ENCODE measurements at regions not wholly inside any gene's neighbourhood (a gene's known extent, or its start where the extent isn't known, plus 50 kb on each side); places are given as distances from the start of the nearest gene placed in this dataset.

DNA sequence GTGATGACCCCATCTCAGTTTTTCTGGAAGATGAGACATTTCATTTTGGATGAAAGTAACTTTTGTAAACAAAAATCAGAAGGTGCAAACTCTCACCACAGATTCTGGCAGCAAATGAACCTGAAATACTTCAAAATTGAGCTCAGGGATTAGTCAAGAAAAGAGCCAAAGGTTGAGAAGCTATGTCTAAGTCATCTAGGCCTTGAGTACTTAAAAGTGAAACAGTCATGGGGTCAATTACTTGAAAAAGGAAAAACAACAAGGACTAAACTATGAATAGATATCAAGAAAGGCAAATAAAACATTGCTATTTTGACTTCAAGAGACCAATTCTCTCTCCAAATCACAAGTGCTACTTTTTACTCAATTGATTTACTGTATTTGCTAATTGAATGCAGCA is 285.1 kb downstream of the RBM43 start:
- no peak for DNase-seq (ENCODE audit: low spot score)

DNA sequence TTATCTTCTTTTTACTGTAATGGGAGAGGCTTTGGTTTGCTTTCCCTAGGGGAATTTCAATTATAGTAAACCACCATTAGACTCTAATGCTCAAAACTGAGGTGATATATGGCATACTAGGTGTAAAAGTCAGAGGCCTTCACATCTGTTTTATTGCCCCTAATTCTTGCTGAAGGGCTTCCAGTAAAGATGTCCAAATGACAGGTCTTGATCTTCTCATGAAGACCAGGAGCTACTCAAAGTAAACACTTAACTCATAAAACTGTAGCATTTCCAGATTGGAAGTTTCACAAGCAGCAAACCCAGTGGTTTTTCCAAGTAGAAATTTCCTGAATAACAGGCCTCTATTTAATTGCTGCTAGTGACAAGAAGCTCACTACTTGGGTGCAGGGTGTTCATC is 286.8 kb downstream of the RBM43 start:
- DNase-seq (ENCODE audit: low spot score): no peak

DNA sequence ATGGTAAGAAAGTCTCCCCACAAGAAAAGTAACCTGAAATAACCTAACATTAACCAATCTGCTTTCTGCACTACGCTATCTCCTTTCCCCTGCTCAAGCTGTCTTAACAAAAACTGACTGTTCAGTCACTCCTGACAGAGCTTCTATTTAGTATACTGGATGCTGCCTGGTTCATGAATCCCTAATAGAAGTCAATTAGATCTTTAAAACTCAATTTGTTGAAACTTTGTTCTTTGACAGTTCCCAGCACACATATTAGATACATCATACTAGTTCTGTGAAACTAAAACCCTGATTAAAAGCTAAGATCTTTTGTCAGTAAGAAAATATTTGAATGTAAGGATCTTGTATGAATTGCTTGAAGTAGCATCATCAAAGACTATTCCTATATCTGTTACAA is 287.4 kb downstream of the RBM43 start:
- no peak for DNase-seq (ENCODE audit: low spot score)

DNA sequence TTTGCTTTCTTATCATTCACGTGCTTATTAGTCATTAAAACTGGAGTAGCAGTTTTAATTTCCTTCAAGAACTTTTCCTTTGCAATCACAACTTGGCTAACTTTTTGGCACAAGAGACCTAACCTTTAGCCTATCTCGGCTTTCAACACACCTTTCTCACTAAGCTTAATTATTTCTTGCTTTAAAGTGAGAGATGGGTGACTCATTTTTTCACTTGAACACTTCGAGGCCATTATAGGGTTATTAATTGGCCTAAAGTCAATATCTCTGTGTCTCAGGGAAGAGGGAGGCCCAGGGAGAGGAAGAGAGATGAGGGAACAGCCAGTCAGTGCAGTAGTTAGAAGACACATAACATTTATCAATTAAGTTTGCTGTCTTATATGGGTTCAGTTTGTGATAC is 289.8 kb downstream of the RBM43 start:
- no peak for DNase-seq (ENCODE audit: low spot score)

DNA sequence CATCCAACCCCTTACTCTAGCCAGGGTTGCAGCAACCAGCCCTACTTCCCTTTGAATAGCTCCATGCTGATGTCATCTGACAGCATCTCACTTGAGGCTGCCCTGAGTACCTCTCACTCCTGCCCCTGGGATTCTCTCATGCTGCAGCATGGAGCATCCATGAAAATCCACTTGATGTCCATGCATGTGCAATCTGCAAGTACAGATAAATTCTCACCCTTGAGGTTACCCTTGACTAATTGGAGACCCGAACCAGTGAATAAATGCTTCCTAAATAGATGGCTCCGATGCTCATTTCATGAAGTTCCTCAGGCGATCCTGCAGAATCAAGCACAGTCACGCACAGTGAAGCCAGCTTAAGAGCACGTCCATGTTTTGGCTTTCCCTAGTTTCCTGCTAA is 298.3 kb downstream of the RBM43 start:
- no peak for DNase-seq (ENCODE audit: low spot score)

DNA sequence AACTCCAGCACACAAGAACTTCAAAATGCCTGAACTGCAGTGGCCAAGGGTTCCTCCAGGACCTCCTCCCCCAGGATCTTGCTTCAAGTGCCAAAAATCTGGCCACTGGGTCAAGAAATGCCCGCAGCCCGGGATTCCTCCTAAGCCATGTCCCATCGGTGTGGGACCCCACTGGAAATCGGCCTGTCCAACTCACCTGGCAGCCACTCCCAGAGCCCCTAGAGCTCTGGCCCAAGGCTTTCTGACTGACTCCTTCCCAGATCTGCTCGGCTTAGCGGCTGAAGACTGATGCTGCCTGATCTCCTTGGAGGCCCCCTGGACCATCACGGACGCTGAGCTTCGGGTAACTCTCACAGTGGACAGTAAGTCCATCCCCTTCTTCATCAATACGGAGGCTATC is 306.4 kb downstream of the RBM43 start:
- no peak for DNase-seq (ENCODE audit: low spot score)

DNA sequence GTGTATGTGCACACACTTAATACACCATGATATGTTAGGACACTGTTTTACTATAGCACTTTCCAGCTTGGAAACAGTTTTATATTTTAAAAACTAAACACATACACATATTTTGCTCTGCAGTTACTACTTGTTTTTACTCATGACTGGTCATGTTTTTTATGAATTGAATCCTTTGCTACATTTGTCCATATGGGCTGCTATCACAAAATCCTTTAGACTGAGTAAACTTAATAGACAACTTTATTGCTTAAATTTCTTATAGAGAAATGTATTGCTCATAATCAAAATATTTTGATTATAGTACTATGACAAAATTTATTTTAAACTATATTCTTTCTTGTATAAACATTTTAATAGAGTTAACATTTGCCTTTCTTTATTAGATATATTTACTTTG is 314.8 kb downstream of the RBM43 start:
- DNase-seq (ENCODE audit: low spot score): no peak

DNA sequence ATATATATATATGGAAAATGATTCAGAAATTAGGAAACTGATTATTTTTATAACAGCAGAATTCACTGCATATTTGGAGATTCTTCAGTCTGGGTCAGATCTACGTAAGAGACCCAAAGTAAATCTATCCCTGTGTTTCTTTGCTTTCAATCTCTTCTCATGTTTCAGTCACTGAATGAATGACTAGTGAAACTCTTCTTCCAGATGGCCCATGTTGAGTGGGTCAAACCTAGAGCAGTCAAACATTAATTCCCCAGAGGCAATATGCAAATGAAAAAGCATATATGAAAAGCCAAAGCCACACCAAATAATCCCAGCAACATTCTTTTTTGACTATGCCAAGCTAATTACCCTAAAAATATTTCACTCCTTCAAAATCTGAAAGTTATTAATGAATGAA is 317.3 kb downstream of the RBM43 start:
- no peak for DNase-seq (ENCODE audit: low spot score)

DNA sequence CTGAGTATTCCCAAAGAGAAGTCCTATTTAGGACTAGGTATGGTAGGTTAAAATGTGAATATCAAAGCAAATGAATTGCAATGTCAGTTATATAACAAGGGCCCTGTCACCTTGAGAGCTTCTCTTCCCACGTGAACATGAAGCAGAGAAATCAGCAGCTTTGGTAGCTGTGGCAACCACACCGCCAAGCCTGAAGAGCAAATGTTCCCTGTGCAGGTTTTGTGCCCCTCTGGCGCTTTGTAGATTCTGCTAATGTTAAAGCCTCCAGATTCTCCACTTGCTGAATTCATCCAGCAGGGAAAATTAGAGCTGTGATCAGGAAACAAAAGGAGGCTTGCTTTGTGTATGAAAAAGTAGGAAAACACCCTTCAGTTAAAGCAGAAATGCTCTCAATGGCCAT is 322.6 kb downstream of the RBM43 start:
- no peak for DNase-seq (ENCODE audit: low spot score)

DNA sequence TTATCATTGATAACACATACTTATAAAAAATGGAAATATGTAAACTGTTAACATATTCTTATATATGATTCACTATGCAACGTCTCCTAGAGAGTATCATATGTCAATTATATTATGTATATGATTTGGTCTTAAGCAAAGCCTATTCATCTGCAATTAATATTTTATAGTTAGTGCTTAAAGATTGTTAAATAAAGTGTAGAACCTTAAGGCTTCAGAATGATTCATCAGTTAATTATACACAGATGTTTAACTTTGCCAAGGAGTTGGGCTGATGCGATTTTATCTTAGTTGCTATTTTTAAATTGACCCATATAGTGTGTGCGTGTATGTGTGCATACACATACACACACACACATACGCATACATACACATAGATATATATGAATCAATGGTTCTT is 323.1 kb downstream of the RBM43 start:
- DNase-seq (ENCODE audit: low spot score): no peak

DNA sequence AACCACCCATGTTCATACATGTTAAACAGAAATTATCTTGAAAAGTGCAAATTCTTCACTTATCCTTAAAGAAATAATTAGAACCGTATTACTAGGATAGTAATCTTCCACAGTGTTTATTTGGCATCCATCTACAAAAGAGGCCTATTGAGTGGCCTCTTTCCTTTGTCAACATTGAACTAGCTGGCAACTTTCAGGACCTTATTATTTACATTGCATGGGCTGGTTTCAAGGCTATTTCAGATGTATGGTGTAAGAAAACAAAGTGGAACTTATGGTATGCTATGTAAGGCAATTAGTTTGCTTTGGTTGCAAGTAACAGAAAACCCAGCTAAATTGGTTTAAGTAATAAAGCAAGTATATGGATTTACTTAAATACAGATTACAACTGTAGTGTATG is 324.6 kb downstream of the RBM43 start:
- no peak for DNase-seq (ENCODE audit: low spot score)

DNA sequence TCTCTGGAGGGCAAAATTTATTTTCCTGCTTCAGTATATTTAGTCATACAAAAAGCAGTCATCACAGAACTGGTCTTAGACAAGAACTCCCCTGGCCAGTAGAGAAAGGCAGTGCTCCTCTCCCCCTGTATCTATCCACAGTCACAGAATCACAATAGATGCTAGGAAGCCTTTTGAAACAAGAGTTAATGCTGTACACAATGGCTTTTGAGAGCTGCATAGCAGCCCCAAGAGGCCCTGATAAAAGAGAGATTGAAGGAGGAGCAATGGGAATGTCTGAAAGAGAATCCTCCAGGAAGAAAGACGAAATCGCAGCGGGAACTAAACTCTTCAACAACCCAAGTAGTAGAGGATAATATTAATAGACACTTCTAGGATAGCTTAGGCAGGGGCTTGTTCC is 330.2 kb downstream of the RBM43 start:
- no peak for DNase-seq (ENCODE audit: low spot score)

DNA sequence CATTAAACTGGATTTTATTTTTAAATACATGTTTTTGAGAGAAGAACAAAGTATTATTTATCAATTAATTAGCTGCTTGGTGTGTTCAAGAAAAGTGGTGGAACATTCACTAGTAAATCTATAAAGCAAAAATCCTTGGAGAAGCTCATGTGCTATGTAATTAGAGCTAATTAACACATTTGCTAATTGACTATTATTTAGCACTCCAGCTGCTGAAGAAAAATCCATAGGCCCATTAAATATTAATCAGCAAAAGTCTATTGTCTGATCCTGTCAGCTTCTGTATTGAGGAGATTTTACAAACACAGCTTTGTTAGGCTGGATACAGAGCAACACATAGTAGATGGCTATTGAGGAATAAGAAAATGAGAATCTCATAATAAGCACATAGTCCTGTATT is 336.1 kb downstream of the RBM43 start:
- no peak for DNase-seq (ENCODE audit: low spot score)

DNA sequence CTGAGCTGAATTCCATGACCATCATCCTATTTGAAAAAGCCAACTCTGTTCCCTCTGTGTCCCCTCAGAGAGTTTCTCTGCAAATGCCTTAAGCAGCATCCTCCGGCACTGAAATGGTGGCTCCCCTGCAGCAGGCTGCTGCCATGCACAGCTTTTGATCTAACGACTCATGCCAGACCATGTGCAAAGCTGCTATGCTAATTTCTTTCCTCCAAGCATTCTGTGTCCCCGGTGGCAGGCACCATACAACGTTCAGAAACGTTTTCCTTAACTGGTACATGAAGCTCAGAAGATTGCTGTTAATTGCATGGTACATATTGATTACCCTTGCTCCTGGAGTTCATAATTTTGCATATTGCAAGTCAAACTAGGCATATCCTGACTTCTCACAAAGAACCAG is 336.8 kb downstream of the RBM43 start:
- DNase-seq (ENCODE audit: low spot score): no peak

DNA sequence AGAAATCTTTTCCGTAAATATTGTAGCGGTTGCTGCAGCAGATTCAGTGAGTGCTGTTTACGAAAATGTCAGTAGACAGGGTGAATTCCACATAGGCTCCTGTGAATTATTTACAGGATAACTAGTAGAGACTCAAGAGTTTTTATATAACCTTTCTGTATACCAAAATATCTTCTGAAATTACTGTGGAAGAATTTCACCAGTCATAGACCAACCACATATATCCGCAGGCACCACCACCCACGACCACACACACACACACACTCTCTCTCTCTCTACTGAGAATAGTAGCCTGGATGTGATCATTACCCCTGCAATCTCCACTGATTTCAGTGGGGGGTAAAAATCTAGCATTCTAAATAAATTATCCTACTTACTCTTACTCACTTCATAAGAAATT is 341.8 kb downstream of the RBM43 start:
- DNase-seq (ENCODE audit: low spot score): no peak

DNA sequence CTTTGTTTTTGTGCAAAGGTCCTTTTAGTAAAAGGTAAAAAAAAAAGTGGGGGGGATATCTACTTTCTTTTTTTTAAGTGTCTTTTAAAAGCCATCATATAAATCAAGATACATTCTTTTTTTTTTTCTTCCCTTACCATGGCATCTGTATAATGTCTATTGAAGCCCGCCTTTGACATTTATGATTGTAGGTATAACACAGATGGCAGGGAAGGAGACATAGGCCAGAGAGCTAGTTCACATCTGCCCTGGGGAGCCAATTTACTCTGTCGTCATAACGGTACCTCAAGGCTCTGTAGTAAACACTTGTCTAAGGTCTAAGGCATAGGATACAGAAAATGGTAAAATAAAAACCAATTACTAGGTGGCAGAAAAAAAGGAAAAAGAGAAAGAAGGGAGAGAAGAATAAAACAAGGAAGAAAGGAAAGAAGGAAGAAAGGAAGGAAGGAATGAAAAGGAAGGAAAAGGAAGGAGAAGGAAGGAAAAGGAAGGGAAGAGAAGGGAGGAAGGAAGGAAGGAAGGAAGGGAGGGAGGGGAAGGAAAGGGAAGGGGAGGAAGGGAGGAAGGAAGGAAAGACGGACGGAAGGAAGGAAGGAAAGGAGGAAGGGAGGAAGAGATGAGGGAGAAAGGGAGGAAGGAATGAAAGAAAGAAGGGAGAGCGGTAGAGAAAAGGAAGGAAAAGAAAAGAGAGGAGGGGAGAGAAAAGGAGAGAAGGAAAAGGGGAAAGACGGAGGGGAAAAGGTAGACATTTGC is 343.5 kb downstream of the RBM43 start:
- DNase-seq (ENCODE audit: low spot score): no peak

DNA sequence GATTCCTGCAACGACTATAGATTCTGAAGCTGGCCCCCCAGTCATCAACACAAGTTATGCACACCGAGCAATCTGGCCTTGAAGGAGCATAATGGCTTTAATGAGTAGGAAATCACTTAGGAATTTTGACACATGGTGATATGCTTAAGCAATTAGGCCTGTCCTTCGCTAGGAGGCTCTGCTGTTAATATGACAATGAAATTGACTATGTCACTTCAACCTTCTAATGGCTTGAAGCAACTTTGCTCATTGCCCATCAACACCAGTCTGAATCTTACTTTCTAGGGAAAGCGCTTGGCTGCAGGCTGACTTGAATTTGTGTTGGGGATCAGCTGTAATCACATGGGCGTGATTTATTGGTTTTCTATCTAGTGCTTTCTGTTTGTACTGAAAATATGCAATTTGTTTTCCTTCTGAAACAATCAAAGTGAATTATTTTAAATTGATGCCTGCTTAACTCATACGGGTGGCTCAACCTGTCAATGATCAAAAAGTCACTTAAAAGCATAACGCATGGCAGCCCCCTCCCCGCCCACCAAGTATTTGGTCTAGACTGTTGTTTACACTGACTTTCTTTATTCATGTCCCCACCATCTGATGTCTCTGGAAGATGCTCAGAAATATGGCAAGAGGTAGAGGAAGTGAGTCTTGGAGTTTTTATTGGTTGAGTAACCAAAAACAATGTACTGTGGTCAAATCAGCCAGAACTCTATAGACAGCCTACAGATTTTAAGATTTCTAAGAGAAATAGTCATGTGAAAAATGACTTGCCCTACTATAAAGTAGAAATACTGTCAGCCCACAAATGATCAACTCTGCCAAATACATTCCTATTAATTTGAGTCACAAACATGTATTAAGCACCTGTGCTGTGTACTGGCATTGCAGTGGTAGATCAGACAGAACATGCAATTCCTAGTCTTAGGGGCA is 344.9 kb downstream of the RBM43 start:
- DNase-seq (ENCODE audit: low spot score): no peak

DNA sequence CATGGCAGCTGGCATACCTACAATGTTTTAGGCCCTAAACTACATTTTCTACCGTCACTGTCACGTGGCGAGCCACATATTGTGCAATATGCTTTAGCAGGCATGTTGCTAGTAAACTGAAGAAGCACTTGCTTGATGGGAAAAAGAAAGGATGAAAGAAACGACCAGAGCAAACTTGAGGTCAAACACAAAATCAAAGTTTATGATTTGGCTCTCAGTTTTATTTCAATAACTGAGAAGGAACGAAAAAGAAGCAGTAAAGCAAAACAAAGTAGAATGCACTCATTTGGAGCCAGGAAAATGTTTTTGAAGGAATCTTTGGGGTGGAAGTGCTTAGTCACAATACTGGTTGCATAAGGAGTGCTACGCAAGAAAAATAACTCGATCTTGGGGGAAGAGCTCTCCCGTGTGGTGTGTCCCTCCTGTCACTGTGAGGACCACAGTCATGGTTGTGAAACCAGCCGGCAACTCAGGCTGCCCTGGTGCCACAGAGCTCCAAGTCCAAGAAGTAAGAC is 349.8 kb downstream of the RBM43 start:
- DNase-seq (ENCODE audit: low spot score): no peak

DNA sequence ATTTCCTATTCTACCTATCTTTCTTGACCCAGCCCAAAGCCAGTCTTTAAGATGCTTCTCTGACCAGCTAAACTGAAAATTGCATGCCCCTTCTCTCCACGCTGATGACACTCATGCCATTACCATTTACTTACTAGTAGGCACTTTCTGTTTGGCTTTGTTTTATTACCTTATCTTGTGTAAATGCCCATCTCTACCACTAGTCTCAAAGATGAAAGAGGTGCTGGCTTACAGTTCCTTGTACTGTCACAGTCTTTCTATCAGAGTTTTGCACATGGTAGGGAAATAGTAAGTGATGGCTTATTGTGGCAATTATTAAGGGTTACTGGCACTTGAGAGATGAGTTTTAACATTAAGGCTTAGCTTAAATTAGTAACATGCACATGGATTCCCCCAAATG is 352.1 kb downstream of the RBM43 start:
- peak; percentile 9 for DNase-seq (ENCODE audit: low spot score)

DNA sequence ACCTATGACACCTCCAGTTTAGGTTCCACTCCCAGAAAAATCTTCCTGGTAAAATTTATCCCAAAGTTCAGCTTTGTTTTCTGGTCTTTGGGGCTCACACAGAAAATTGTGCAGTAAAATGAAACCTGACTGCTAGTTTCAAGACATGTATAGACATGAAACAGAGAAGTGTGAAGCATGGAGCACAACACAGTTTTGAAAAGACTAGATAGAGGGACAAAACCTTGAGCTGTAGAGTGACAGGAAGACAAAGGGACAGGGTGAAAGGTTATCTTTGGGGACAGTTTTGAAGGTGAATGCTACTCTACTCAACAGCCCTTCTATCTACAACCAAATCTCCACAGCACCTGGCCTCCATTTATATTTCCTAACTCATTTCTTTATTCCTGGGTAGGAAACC is 352.6 kb downstream of the RBM43 start:
- DNase-seq (ENCODE audit: low spot score): no peak

DNA sequence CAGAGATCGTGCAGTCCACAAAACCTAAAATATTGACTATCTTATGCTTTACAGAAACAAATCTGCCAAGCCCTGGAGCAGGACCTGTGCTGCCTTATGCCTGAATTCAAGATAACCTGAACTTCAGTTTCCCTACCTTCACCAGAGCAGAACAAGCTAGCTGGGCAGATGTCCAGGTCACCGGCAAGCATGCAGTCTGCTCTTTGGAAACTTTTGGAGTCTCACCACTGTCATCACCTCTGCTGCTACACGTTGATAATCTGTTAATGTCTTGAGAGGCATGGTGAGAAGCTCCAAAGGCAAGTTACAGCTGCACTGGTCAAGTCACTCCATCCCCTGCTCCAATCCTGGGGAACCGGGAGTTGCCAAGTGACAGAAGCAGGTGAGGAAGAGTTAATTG is 354.2 kb downstream of the RBM43 start:
- DNase-seq (ENCODE audit: low spot score): no peak

DNA sequence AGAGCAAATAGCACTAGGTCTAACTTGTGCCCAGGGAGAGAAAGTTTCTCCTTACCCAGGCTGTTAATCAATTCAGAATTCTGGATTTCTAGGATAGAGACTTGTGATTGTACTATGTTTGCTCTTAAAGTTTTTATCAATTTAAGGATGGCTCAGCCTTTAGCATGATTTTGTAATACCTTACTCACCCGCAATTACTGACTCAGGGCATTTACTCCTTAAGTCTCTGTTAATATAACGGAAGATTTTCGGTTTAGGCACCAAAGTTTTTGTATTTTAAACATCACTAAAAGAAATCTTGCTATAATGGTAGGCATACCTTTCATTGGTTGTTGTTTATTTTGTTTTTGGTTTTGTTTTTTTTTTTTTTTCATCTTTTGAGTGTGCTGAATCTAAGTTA is 358.2 kb downstream of the RBM43 start:
- DNase-seq (ENCODE audit: low spot score): no peak

DNA sequence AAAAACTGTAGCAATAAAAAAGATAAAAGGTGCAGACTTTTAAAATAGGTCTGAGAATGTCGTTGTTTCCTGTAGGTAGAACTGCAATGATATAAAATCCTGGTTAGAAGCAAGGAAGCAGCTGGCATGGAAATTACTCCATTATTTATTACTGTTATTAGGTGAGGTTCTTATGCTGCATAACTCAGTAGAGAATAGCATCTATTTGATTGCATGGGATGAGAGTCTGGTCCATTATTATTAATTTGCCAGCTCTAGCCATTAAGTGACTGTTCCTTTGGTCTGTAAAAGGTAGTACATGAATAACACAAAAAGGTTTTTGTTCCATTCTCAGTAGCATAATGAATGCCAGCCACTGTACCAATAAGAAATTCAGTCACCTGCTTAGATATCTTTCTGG is 358.6 kb downstream of the RBM43 start:
- DNase-seq (ENCODE audit: low spot score): no peak

All from SW480 (cell line).